ENCODE measurements at regions not wholly inside any gene's neighbourhood (a gene's known extent, or its start where the extent isn't known, plus 50 kb on each side); places are given as distances from the start of the nearest gene placed in this dataset.

DNA sequence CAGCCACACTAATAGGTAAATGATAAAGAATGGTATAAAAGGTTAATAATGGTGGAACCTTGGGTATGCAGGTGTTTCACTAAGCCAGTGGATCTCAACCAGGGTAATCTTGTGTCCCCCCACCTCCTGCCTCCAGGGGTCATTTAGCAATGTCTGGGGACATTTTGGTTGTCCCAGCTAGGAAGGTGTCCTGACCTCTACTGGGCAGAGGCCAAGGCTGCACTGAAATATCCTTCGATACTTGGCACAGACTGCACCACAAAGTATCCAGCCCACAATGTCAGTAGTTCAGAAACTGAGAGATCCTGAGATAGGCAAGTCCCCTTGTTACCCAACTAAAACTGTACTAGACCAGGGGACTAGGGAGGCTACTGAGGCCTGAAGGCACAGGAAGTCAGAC, 113.6 kb upstream of the TIAM1 start:
- H3K18ac ChIP-seq (ENCODE audit: extremely low read depth, low read length): no peak overlapping the region
- no peak overlapping the region for H3K56ac ChIP-seq (replicated peaks; ENCODE audit: insufficient read length, low read depth, low read length)
- no peak overlapping the region for H2AK5ac ChIP-seq (ENCODE audit: low read depth, low read length)
- no peak overlapping the region for H3K4me2 ChIP-seq (ENCODE audit: insufficient read depth in 1 of 2, low read depth in 2 of 2, low read length in 2 of 2)
- no peak overlapping the region for H3K4me3 ChIP-seq (ENCODE audit: extremely low read depth in 1 of 4, insufficient read depth in 2 of 4, low read depth in 3 of 4, low read length in 4 of 4)
- H3K23me2 ChIP-seq (ENCODE audit: low read depth, low read length): no peaks in the 10 kb centered on the region
- H3K79me1 ChIP-seq (ENCODE audit: low read depth, low read length): no peaks in the 10 kb centered on the region; the same call in 1 of the 2 replicates
- 94% methylated on average over 1 of the region's 1 CpG; no CpG with 5 or more reads in 1 of the 2 experiments for WGBS, 2 experiments (ENCODE audit: extremely low coverage in 1 of 2, insufficient coverage in 1 of 2, insufficient read length in 1 of 2, insufficient replicate concordance in 2 of 2, low coverage in 1 of 2, low lambda C conversion rate in 2 of 2, missing lambda C conversion rate in 1 of 2)
- no peaks in the 10 kb centered on the region for H3K36me3 ChIP-seq (ENCODE audit: control insufficient read depth in 2 of 4, insufficient read depth in 4 of 4, low read length in 3 of 4)
- no peaks in the 10 kb centered on the region for H3K27me3 ChIP-seq (replicated peaks in 1 of 4; ENCODE audit: control insufficient read depth in 3 of 4, extremely low read depth in 1 of 4, insufficient read depth in 3 of 4, low read length in 3 of 4)
- no peak overlapping the region for H2BK120ac ChIP-seq (replicated peaks; ENCODE audit: low read depth, low read length)
- H4K20me1 ChIP-seq (replicated peaks in 1 of 2; ENCODE audit: control insufficient read depth in 1 of 2, insufficient read depth in 2 of 2, low read length in 2 of 2): peaks cover 0 to 2% of the 10 kb centered on the region in 2 experiments
- H2BK12ac ChIP-seq (ENCODE audit: low read depth, low read length): no peak overlapping the region
- H3K23ac ChIP-seq (ENCODE audit: insufficient read length): no peak overlapping the region
- TF ChIP-seq TEAD4 (IDR thresholded peaks at IDR 0.05; ENCODE audit: low read depth, low read length): no peak
- TF ChIP-seq RAD21 (IDR thresholded peaks at IDR 0.05 in 1 of 2, conservative IDR thresholded peaks at IDR 0.05 in 1 of 2; ENCODE audit: low read depth in 2 of 2, low read length in 2 of 2): peak; percentile 38 to 69
- no peak for TF ChIP-seq JUN (IDR thresholded peaks at IDR 0.05; ENCODE audit: low read depth, low read length)
- TF ChIP-seq, protein P1, sequence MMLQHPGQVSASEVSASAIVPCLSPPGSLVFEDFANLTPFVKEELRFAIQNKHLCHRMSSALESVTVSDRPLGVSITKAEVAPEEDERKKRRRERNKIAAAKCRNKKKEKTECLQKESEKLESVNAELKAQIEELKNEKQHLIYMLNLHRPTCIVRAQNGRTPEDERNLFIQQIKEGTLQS (IDR thresholded peaks at IDR 0.05; ENCODE audit: insufficient read depth, low read depth, low read length): no peak
- TF ChIP-seq SP2 (IDR thresholded peaks at IDR 0.05; ENCODE audit: low read length): no peak
- no peak for TF ChIP-seq CHD2 (IDR thresholded peaks at IDR 0.05; ENCODE audit: low read length)
- TF ChIP-seq, protein P2, sequence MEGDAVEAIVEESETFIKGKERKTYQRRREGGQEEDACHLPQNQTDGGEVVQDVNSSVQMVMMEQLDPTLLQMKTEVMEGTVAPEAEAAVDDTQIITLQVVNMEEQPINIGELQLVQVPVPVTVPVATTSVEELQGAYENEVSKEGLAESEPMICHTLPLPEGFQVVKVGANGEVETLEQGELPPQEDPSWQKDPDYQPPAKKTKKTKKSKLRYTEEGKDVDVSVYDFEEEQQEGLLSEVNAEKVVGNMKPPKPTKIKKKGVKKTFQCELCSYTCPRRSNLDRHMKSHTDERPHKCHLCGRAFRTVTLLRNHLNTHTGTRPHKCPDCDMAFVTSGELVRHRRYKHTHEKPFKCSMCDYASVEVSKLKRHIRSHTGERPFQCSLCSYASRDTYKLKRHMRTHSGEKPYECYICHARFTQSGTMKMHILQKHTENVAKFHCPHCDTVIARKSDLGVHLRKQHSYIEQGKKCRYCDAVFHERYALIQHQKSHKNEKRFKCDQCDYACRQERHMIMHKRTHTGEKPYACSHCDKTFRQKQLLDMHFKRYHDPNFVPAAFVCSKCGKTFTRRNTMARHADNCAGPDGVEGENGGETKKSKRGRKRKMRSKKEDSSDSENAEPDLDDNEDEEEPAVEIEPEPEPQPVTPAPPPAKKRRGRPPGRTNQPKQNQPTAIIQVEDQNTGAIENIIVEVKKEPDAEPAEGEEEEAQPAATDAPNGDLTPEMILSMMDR (IDR thresholded peaks at IDR 0.05; ENCODE audit: control extremely low read depth in 1 of 3, insufficient read depth in 1 of 3, low read depth in 1 of 3, low read length in 3 of 3): peak; percentile 50 to 94 (median 70)
- no peak overlapping the region; the same call in 1 of the 2 replicates for H3K27ac ChIP-seq (ENCODE audit: low read depth, low read length)
- H3K9me3 ChIP-seq (ENCODE audit: insufficient read depth in 2 of 2, low read depth in 1 of 2, low read length in 1 of 2): no peaks in the 10 kb centered on the region
- H2AFZ ChIP-seq (ENCODE audit: low read length): no peak overlapping the region
- H3K4ac ChIP-seq (replicated peaks; ENCODE audit: insufficient read length, low read depth, low read length): no peak overlapping the region
- H2BK15ac ChIP-seq (ENCODE audit: low read length): no peak overlapping the region
- no peak overlapping the region for H3K9ac ChIP-seq (replicated peaks in 1 of 4; ENCODE audit: extremely low read depth in 1 of 4, low read depth in 3 of 4, low read length in 3 of 4)
- H4K8ac ChIP-seq (ENCODE audit: extremely low read depth, insufficient read depth, low read length): no peak overlapping the region
- no peaks in the 10 kb centered on the region for H3K4me1 ChIP-seq (replicated peaks in 1 of 4; ENCODE audit: control insufficient read depth in 3 of 4, insufficient read depth in 4 of 4, low read length in 3 of 4)
- H4K91ac ChIP-seq (replicated peaks; ENCODE audit: insufficient read length, low read length): no peak overlapping the region
- no peak overlapping the region for H2BK20ac ChIP-seq (ENCODE audit: low read length)
- no peaks in the 10 kb centered on the region for H3K79me2 ChIP-seq (ENCODE audit: control insufficient read depth in 1 of 2, insufficient read depth in 2 of 2, low read length in 2 of 2)
- POLR2A ChIA-PET (ENCODE audit: partially characterized antibody): no interaction called here
- CTCF ChIA-PET (ENCODE audit: partially characterized antibody): interaction anchor here (0.7 to 6.6 kb wide), 14 partner anchors 12 to 255 kb away, joined by 3 to 50 read pairs (median 4); no protein-coding TSS in a partner anchor
- DNase-seq (ENCODE audit: low read depth in 1 of 2, low spot score in 2 of 2) (no peak), FAIRE-seq (no peak)
- no peak overlapping the region for H3K14ac ChIP-seq (ENCODE audit: insufficient read length)
- H2BK5ac ChIP-seq (ENCODE audit: low read depth, low read length): no peak overlapping the region
- no peak overlapping the region for H4K5ac ChIP-seq (ENCODE audit: insufficient read length, low read depth, low read length)
